Vagina (tissue), 2 donors: ENCODE measurements at regions not wholly inside any gene's neighbourhood (a gene's known extent, or its start where the extent isn't known, plus 50 kb on each side); places are given as distances from the start of the nearest gene placed in this dataset.

ENCODE experiments used
- CTCF ChIP-seq, 3 experiments: fragments of 450-650 bp in 2 of 3; fragments of 200-600 bp in 1 of 3; sonication (generic) in 1 of 3; IDR thresholded peaks; one replicate each; pipeline ENCODE4 v1.5.1; 2017 to 2019; ENCODE audit warnings: antibody characterized with exemption in 3 of 3, mild to moderate bottlenecking in 2 of 3, moderate library complexity in 2 of 3
- POLR2A ChIP-seq, 2 donors: fragments of 450-650 bp; IDR thresholded peaks; one replicate each; pipeline ENCODE4 v1.6.1; 2017; ENCODE audit warnings: antibody characterized with exemption in 2 of 2, mild to moderate bottlenecking in 2 of 2, moderate library complexity in 2 of 2
- POLR2AphosphoS5 ChIP-seq, 2 donors: sonication (generic); formaldehyde crosslinking; IDR thresholded peaks; one replicate each; pipeline ENCODE4 v1.9.0; 2017; ENCODE audit warnings: antibody characterized with exemption in 2 of 2, mild to moderate bottlenecking in 2 of 2, low read depth in 1 of 2; ENCODE audit not compliant: insufficient read depth in 1 of 2

GRCh38 chr11:127274328-127274676 lies 273.7 kb upstream of the KIRREL3 start:
- TF ChIP-seq CTCF (IDR thresholded peaks at IDR 0.05) (no peak), POLR2AphosphoS5 (IDR thresholded peaks at IDR 0.05; ENCODE audit: insufficient read depth in 1 of 2, low read depth in 1 of 2) (no peak), POLR2A (IDR thresholded peaks at IDR 0.05) (no peak)
